ENCODE measurements at regions not wholly inside any gene's neighbourhood (a gene's known extent, or its start where the extent isn't known, plus 50 kb on each side); places are given as distances from the start of the nearest gene placed in this dataset.

DNA sequence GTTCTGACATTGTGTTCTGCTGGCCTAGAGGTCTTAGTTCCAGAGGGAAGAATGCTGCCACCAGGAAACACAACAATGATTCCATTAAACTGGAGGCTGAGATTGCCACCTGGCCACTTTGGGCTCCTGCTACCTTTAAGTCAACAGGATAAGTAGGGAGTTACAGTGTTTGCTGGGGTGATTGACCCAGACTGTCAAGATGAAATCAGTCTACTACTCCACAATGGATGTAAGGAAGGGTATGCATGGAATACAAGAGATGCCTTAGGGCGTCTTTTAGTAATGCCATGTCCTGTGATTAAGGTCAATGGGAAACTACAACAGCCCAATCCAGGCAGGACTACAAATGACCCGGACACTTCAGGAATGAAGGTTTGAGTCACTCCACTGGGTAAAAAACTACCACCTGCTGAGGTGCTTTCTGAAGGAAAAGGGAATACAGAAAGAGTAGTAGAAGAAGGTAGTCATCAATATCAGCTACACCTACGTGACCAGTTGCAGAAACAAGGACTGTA lies 852.6 kb downstream of the LRFN5 start:
- Histone ChIP-seq H3K4me3 (IDR thresholded peaks at IDR 0.05; ENCODE audit: insufficient read depth, low read depth, low read length) (no peak overlapping the region), H2AFZ (ENCODE audit: low read depth) (no peak overlapping the region), H3K4me1 (ENCODE audit: low read depth, poor library complexity, severe bottlenecking) (peaks cover 7% of the 10 kb centered on the region), H3K27me3 (ENCODE audit: insufficient read depth, low read depth) (no peaks in the 10 kb centered on the region), H3K36me3 (ENCODE audit: insufficient read depth) (no peaks in the 10 kb centered on the region), H3K79me2 (ENCODE audit: insufficient read depth, low read depth) (no peaks in the 10 kb centered on the region), H3K27ac (no peak overlapping the region), H3K9ac (no peak overlapping the region), H4K20me1 (ENCODE audit: insufficient read depth) (no peaks in the 10 kb centered on the region), H3K4me2 (no peak overlapping the region)
- TF ChIP-seq CTCF (conservative IDR thresholded peaks at IDR 0.05; ENCODE audit: low read depth, low read length): no peak

GRCh38 chr14:42441615-42442014 lies 834.9 kb downstream of the LRFN5 start:
- no peaks in the 10 kb centered on the region for H4K20me1 ChIP-seq (ENCODE audit: insufficient read depth)
- no peaks in the 10 kb centered on the region for H3K79me2 ChIP-seq (ENCODE audit: insufficient read depth, low read depth)
- H3K4me2 ChIP-seq: no peak overlapping the region
- H3K4me3 ChIP-seq (IDR thresholded peaks at IDR 0.05; ENCODE audit: insufficient read depth, low read depth, low read length): no peak overlapping the region
- no peak overlapping the region for H2AFZ ChIP-seq (ENCODE audit: low read depth)
- no peak overlapping the region for H3K27ac ChIP-seq
- no peak for TF ChIP-seq CTCF (conservative IDR thresholded peaks at IDR 0.05; ENCODE audit: low read depth, low read length)
- no peak overlapping the region for H3K9ac ChIP-seq
- H3K36me3 ChIP-seq (ENCODE audit: insufficient read depth): no peaks in the 10 kb centered on the region
- H3K27me3 ChIP-seq (ENCODE audit: insufficient read depth, low read depth): no peaks in the 10 kb centered on the region
- H3K4me1 ChIP-seq (ENCODE audit: low read depth, poor library complexity, severe bottlenecking): no peaks in the 10 kb centered on the region

GRCh38 chr14:42437809-42438208 lies 831.1 kb downstream of the LRFN5 start:
- Histone ChIP-seq H3K27ac (no peak overlapping the region), H3K9ac (no peak overlapping the region), H3K36me3 (ENCODE audit: insufficient read depth) (no peaks in the 10 kb centered on the region), H3K4me1 (ENCODE audit: low read depth, poor library complexity, severe bottlenecking) (no peaks in the 10 kb centered on the region), H3K4me3 (IDR thresholded peaks at IDR 0.05; ENCODE audit: insufficient read depth, low read depth, low read length) (no peak overlapping the region), H3K27me3 (ENCODE audit: insufficient read depth, low read depth) (no peaks in the 10 kb centered on the region), H2AFZ (ENCODE audit: low read depth) (no peak overlapping the region), H3K4me2 (no peak overlapping the region), H3K79me2 (ENCODE audit: insufficient read depth, low read depth) (no peaks in the 10 kb centered on the region), H4K20me1 (ENCODE audit: insufficient read depth) (no peaks in the 10 kb centered on the region)
- TF ChIP-seq CTCF (conservative IDR thresholded peaks at IDR 0.05; ENCODE audit: low read depth, low read length): no peak

GRCh38 chr14:42429401-42429800 lies 822.7 kb downstream of the LRFN5 start:
- Histone ChIP-seq H3K27me3 (ENCODE audit: insufficient read depth, low read depth) (no peaks in the 10 kb centered on the region), H3K9ac (peak overlapping the region; percentile 49; the same call in 1 of the 2 replicates), H3K4me2 (peak overlapping the region; percentile 80), H3K4me1 (ENCODE audit: low read depth, poor library complexity, severe bottlenecking) (peaks cover 28% of the 10 kb centered on the region), H3K79me2 (ENCODE audit: insufficient read depth, low read depth) (no peaks in the 10 kb centered on the region), H2AFZ (ENCODE audit: low read depth) (peak overlapping the region; percentile 36; the same call in 1 of the 2 replicates), H3K36me3 (ENCODE audit: insufficient read depth) (no peaks in the 10 kb centered on the region), H4K20me1 (ENCODE audit: insufficient read depth) (no peaks in the 10 kb centered on the region), H3K4me3 (IDR thresholded peaks at IDR 0.05; ENCODE audit: insufficient read depth, low read depth, low read length) (no peak overlapping the region), H3K27ac (peak overlapping the region; percentile 91)
- TF ChIP-seq CTCF (conservative IDR thresholded peaks at IDR 0.05; ENCODE audit: low read depth, low read length): no peak

Measured in KMS-11 (cell line).